HepG2 (cell line): ENCODE measurements at regions not wholly inside any gene's neighbourhood (a gene's known extent, or its start where the extent isn't known, plus 50 kb on each side); places are given as distances from the start of the nearest gene placed in this dataset.

Source experiments
- CREB1 ChIP-seq, 2 experiments: fragments of 450-650 bp in 1 of 2; IDR thresholded peaks; 2 replicates each; pipeline ENCODE4 v1.6.1; 2016 to 2017; ENCODE audit warnings: control low read depth in 1 of 2, mild to moderate bottlenecking in 1 of 2, missing compliant biosample characterization in 1 of 2, missing genetic modification characterization in 1 of 2
- EED ChIP-seq: sonication (generic); formaldehyde crosslinking; IDR thresholded peaks from 2 replicates; pipeline ENCODE4 v1.5.0; 2020; ENCODE audit warnings: mild to moderate bottlenecking, missing genetic modification reagents
- FOXM1 ChIP-seq: sonication (generic); formaldehyde crosslinking; IDR thresholded peaks from 2 replicates; pipeline ENCODE4 v1.5.0; 2020; ENCODE audit warnings: missing genetic modification reagents
- MIER3 ChIP-seq: IDR thresholded peaks from 2 replicates; pipeline ENCODE4 v1.6.1; 2016; ENCODE audit warnings: missing compliant biosample characterization, borderline replicate concordance
- SETDB1 ChIP-seq: sonication (generic); formaldehyde crosslinking; IDR thresholded peaks from 2 replicates; pipeline ENCODE4 v1.5.1; 2020; ENCODE audit warnings: missing genetic modification reagents, mild to moderate bottlenecking, borderline replicate concordance
- ZKSCAN5 ChIP-seq: sonication (generic); formaldehyde crosslinking; IDR thresholded peaks from 2 replicates; pipeline ENCODE4 v1.5.1; 2020; ENCODE audit warnings: mild to moderate bottlenecking, missing genetic modification reagents
- ZNF121 ChIP-seq: sonication (generic); formaldehyde crosslinking; IDR thresholded peaks from 2 replicates; pipeline ENCODE4 v1.5.0; 2020; ENCODE audit warnings: mild to moderate bottlenecking, missing genetic modification reagents
- ZNF296 ChIP-seq: sonication (generic); formaldehyde crosslinking; conservative IDR thresholded peaks from 2 replicates; pipeline ENCODE4 v1.5.0; 2020; ENCODE audit warnings: mild to moderate bottlenecking, missing genetic modification reagents
- ZNF556 ChIP-seq: sonication (generic); formaldehyde crosslinking; IDR thresholded peaks from 2 replicates; pipeline ENCODE4 v1.4.0; 2020; ENCODE audit warnings: mild to moderate bottlenecking, missing genetic modification reagents, borderline replicate concordance
- TF ChIP-seq, protein P1 (sequence below): sonication (generic); formaldehyde crosslinking; IDR thresholded peaks from 2 replicates; pipeline ENCODE4 v1.5.0; 2020; ENCODE audit warnings: mild to moderate bottlenecking, missing genetic modification reagents, moderate library complexity
- TF ChIP-seq, protein P2 (sequence below): IDR thresholded peaks from 2 replicates; pipeline ENCODE4 v1.6.1; 2016; ENCODE audit warnings: missing compliant biosample characterization, missing genetic modification reagents, borderline replicate concordance
- TF ChIP-seq, protein P3 (sequence below): IDR thresholded peaks from 2 replicates; pipeline ENCODE4 v1.6.1; 2018; ENCODE audit warnings: missing genetic modification reagents
- TF ChIP-seq, protein P4 (sequence below): sonication (generic); formaldehyde crosslinking; IDR thresholded peaks from one replicate; pipeline ENCODE4 v1.5.1; 2020; ENCODE audit warnings: mild to moderate bottlenecking, missing genetic modification reagents; ENCODE audit errors: not compliant biosample characterization

DNA sequence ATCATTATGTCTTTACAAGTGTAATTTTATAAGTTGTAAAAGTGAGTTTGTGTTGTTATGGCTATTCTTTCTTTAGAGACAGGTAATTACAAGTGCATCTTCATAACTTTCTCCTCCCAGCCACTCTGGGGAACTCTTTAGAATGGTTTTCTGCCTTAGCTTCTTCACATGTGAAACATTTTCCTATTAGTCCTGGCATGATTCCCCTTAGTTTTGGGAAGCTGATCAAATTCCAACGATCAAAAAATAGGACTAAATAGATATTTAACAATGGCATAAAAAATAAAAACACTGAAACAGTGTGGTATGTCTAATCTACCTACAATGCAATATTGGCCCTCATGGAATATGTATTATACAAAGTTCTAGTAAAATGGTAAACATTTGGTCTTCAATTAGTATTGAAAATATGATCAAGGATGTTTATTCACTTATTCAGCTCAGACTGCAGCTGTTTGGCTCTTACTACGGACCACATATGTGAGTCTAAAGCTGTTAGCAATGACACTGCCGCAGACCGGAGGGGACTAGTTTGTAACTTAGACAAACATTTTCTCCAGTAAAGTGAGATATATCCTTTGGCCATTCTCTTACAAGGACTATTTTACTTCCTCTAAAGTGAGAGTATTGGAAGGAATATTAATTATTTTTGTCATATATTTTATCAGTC is 890.8 kb upstream of the USP15 start:
- TF ChIP-seq, protein P1, sequence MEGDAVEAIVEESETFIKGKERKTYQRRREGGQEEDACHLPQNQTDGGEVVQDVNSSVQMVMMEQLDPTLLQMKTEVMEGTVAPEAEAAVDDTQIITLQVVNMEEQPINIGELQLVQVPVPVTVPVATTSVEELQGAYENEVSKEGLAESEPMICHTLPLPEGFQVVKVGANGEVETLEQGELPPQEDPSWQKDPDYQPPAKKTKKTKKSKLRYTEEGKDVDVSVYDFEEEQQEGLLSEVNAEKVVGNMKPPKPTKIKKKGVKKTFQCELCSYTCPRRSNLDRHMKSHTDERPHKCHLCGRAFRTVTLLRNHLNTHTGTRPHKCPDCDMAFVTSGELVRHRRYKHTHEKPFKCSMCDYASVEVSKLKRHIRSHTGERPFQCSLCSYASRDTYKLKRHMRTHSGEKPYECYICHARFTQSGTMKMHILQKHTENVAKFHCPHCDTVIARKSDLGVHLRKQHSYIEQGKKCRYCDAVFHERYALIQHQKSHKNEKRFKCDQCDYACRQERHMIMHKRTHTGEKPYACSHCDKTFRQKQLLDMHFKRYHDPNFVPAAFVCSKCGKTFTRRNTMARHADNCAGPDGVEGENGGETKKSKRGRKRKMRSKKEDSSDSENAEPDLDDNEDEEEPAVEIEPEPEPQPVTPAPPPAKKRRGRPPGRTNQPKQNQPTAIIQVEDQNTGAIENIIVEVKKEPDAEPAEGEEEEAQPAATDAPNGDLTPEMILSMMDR, result no peak
- TF ChIP-seq FOXM1 (no peak), ZKSCAN5 (CRISPR knock-in tag) (no peak), CREB1 (IDR thresholded peaks at IDR 0.05) (no peak), CREB1 (CRISPR knock-in tag; IDR thresholded peaks at IDR 0.05) (no peak), ZNF556 (CRISPR knock-in tag) (no peak), MIER3 (CRISPR knock-in tag) (no peak), EED (CRISPR knock-in tag) (no peak), ZNF121 (CRISPR knock-in tag) (no peak), ZNF296 (CRISPR knock-in tag) (no peak), SETDB1 (CRISPR knock-in tag) (no peak)
- TF ChIP-seq, protein P2, sequence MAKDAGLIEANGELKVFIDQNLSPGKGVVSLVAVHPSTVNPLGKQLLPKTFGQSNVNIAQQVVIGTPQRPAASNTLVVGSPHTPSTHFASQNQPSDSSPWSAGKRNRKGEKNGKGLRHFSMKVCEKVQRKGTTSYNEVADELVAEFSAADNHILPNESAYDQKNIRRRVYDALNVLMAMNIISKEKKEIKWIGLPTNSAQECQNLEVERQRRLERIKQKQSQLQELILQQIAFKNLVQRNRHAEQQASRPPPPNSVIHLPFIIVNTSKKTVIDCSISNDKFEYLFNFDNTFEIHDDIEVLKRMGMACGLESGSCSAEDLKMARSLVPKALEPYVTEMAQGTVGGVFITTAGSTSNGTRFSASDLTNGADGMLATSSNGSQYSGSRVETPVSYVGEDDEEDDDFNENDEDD (CRISPR knock-in tag), result no peak
- TF ChIP-seq, protein P3, sequence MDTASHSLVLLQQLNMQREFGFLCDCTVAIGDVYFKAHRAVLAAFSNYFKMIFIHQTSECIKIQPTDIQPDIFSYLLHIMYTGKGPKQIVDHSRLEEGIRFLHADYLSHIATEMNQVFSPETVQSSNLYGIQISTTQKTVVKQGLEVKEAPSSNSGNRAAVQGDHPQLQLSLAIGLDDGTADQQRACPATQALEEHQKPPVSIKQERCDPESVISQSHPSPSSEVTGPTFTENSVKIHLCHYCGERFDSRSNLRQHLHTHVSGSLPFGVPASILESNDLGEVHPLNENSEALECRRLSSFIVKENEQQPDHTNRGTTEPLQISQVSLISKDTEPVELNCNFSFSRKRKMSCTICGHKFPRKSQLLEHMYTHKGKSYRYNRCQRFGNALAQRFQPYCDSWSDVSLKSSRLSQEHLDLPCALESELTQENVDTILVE (CRISPR knock-in tag), result no peak
- TF ChIP-seq, protein P4, sequence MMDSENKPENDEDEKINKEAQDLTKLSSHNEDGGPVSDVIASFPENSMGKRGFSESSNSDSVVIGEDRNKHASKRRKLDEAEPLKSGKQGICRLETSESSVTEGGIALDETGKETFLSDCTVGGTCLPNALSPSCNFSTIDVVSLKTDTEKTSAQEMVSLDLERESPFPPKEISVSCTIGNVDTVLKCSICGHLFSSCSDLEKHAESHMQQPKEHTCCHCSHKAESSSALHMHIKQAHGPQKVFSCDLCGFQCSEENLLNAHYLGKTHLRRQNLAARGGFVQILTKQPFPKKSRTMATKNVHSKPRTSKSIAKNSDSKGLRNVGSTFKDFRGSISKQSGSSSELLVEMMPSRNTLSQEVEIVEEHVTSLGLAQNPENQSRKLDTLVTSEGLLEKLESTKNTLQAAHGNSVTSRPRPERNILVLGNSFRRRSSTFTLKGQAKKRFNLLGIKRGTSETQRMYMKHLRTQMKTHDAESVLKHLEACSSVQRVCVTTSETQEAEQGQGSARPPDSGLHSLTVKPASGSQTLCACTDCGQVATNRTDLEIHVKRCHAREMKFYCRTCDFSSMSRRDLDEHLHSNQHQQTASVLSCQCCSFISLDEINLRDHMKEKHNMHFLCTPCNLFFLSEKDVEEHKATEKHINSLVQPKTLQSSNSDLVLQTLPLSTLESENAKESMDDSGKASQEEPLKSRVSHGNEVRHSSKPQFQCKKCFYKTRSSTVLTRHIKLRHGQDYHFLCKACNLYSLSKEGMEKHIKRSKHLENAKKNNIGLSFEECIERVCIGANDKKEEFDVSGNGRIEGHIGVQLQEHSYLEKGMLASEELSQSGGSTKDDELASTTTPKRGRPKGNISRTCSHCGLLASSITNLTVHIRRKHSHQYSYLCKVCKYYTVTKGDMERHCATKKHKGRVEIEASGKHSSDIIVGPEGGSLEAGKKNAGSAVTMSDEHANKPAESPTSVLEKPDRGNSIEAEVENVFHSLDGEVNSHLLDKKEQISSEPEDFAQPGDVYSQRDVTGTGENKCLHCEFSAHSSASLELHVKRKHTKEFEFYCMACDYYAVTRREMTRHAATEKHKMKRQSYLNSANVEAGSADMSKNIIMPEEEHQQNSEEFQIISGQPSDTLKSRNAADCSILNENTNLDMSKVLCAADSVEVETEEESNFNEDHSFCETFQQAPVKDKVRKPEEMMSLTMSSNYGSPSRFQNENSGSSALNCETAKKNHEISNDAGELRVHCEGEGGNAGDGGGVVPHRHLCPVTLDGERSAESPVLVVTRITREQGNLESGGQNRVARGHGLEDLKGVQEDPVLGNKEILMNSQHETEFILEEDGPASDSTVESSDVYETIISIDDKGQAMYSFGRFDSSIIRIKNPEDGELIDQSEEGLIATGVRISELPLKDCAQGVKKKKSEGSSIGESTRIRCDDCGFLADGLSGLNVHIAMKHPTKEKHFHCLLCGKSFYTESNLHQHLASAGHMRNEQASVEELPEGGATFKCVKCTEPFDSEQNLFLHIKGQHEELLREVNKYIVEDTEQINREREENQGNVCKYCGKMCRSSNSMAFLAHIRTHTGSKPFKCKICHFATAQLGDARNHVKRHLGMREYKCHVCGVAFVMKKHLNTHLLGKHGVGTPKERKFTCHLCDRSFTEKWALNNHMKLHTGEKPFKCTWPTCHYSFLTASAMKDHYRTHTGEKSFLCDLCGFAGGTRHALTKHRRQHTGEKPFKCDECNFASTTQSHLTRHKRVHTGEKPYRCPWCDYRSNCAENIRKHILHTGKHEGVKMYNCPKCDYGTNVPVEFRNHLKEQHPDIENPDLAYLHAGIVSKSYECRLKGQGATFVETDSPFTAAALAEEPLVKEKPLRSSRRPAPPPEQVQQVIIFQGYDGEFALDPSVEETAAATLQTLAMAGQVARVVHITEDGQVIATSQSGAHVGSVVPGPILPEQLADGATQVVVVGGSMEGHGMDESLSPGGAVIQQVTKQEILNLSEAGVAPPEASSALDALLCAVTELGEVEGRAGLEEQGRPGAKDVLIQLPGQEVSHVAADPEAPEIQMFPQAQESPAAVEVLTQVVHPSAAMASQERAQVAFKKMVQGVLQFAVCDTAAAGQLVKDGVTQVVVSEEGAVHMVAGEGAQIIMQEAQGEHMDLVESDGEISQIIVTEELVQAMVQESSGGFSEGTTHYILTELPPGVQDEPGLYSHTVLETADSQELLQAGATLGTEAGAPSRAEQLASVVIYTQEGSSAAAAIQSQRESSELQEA (CRISPR knock-in tag), result no peak
